ENCODE measurements at regions not wholly inside any gene's neighbourhood (a gene's known extent, or its start where the extent isn't known, plus 50 kb on each side); places are given as distances from the start of the nearest gene placed in this dataset.

DNA sequence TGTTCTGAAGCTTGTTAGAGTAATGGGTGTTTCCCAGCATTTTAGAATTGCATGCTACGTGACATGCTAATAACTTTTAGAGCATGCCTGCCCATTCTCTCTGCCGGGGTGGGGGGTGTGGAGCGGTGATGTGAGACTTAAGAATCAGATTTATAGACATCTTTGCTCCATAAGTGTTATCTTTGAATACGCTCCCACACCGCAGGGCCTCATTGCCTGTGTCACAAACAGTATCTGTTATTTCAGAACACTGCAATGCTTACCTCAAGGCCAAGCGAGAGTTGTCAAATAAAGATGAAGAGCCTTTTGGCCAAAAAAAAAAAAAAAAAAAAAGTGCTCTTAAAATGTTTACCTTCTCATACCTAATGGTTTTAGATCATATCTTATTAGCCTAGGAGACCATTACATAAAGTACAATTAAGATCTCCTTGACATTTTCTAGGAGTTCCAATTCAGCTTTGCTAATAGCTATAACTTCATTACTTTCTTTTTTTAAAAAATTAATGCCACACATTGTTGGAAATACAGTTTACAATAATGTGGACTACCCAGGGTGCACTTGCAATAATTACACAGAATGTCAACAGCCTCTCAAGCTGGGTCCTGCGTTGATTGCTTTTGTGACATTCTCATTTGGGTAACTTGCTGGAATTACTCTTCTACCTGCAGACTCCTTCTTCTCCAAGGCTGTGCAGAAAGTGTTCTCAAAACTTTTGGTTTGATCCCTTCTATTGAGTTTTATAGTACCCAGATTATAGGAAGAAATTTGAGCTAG, 525.3 kb downstream of the KLF12 start:
- TF ChIP-seq, protein P1, sequence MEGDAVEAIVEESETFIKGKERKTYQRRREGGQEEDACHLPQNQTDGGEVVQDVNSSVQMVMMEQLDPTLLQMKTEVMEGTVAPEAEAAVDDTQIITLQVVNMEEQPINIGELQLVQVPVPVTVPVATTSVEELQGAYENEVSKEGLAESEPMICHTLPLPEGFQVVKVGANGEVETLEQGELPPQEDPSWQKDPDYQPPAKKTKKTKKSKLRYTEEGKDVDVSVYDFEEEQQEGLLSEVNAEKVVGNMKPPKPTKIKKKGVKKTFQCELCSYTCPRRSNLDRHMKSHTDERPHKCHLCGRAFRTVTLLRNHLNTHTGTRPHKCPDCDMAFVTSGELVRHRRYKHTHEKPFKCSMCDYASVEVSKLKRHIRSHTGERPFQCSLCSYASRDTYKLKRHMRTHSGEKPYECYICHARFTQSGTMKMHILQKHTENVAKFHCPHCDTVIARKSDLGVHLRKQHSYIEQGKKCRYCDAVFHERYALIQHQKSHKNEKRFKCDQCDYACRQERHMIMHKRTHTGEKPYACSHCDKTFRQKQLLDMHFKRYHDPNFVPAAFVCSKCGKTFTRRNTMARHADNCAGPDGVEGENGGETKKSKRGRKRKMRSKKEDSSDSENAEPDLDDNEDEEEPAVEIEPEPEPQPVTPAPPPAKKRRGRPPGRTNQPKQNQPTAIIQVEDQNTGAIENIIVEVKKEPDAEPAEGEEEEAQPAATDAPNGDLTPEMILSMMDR (IDR thresholded peaks at IDR 0.05), result no peak
- Histone ChIP-seq H3K27me3 (ENCODE audit: insufficient read depth in 3 of 3, low read length in 2 of 3) (no peaks in the 10 kb centered on the region), H3K9me3 (peaks cover 6% of the 10 kb centered on the region), H3K36me3 (ENCODE audit: insufficient read depth in 1 of 2, low read depth in 1 of 2) (no peaks in the 10 kb centered on the region), H3K4me1 (no peaks in the 10 kb centered on the region), H3K4me3 (no peak overlapping the region), H3K27ac (no peak overlapping the region)
- 68 to 78% (median 71%) methylated on average over 7 of the region's 7 CpGs for WGBS, 3 donors
- ATAC-seq, result no peak
- intact Hi-C loops (cut with DNase I), result no loop called here
- DNase-seq, result no peak

DNA sequence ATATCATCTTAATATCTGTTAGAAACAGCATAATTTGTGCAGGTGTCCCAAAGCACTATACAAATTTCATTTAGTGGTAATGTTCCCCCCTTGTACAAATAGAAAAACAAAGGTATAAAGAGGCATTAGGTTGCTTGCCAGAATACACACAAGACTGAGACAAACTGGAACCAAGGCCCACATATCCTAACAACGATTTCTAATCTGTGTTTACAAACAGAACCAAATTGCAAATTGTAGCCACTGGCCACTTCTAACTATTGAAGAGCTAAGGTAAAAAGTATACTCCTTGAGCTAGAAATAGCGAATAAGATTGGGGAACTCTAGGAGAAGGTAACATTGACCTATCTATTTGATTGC, 526.1 kb downstream of the KLF12 start:
- Histone ChIP-seq H3K4me3 (no peak overlapping the region), H3K27me3 (ENCODE audit: insufficient read depth in 3 of 3, low read length in 2 of 3) (no peaks in the 10 kb centered on the region), H3K9me3 (peaks cover 6% of the 10 kb centered on the region), H3K4me1 (no peaks in the 10 kb centered on the region), H3K27ac (no peak overlapping the region), H3K36me3 (ENCODE audit: insufficient read depth in 1 of 2, low read depth in 1 of 2) (no peaks in the 10 kb centered on the region)
- ATAC-seq (no peak), DNase-seq (no peak)
- 77 to 81% (median 77%) methylated on average over 2 of the region's 2 CpGs for whole genome bisulfite sequencing, 3 donors
- TF ChIP-seq, protein P1 (IDR thresholded peaks at IDR 0.05), result no peak
- intact Hi-C loops (cut with DNase I), result no loop called here

DNA sequence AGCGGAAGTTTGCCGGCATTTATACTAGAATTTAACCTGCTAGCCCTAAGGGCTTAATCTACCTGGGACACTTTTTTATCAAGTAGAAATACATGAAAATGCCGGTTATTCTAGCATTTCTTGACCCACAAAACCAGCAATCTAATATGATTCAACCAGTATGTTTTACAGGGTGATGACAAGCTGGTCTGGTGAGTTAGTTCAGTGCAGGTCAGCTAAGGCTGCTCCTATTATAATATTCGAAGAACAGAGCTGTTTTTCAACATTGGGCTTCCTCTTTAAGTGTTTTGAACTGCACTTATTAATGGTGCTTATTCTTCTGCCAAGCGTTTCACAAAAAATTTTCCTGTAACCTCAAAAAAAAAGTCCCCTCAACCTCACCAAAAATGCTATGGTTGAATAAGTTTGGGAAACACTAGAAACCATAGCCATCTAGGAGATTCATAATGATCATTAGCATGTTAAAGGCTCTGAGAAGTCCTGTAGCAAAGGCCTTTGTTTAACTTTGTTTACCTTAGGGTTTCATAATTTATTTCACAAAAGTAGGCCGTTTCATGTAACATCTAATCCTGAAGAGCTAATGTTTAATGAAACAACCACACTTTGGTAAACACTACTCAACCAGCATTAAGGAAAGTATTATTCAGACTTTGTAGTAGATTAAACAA, 526.6 kb downstream of the KLF12 start:
- 77 to 83% (median 79%) methylated on average over 6 of the region's 6 CpGs for WGBS, 3 donors

DNA sequence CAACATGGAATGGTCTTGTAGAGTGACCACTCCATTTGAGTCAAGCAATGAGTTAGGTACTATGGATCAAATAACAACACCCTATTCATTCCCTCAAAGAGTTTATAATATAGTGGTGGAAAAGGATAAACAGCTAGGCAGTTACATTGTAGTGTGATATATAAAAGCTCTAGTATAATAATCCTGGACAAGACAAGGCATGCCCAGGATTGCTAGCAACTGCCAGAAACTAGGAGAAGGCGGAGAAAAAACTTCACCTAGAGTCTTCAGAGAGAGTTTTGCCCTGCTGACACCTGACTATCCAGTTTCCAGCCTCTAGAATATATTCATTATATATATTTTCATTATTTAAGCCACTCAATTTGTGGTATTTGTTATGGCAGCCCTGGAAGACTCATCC, 530.6 kb downstream of the KLF12 start:
- WGBS, 3 donors, result 95 to 100% (median 98%) methylated on average over 1 of the region's 1 CpG
- H3K36me3 ChIP-seq (ENCODE audit: insufficient read depth in 1 of 2, low read depth in 1 of 2), result no peaks in the 10 kb centered on the region
- no peak for ATAC-seq

More for the DNA sequence above, 526.6 kb downstream of the KLF12 start:
- Histone ChIP-seq H3K36me3 (ENCODE audit: insufficient read depth in 1 of 2, low read depth in 1 of 2) (no peaks in the 10 kb centered on the region), H3K27me3 (ENCODE audit: insufficient read depth in 3 of 3, low read length in 2 of 3) (no peaks in the 10 kb centered on the region), H3K4me3 (no peak overlapping the region), H3K4me1 (no peaks in the 10 kb centered on the region), H3K27ac (no peak overlapping the region), H3K9me3 (peaks cover 6% of the 10 kb centered on the region)
- TF ChIP-seq, protein P1 (IDR thresholded peaks at IDR 0.05), result no peak
- ATAC-seq (no peak), DNase-seq (no peak)
- intact Hi-C loops (cut with DNase I), result no loop called here

More for the DNA sequence above, 530.6 kb downstream of the KLF12 start:
- Histone ChIP-seq H3K9me3 (peaks cover 6% of the 10 kb centered on the region), H3K4me3 (no peak overlapping the region), H3K4me1 (no peaks in the 10 kb centered on the region), H3K27ac (no peak overlapping the region), H3K27me3 (ENCODE audit: insufficient read depth in 3 of 3, low read length in 2 of 3) (no peaks in the 10 kb centered on the region)
- no peak for DNase-seq
- intact Hi-C loops (cut with DNase I), result no loop called here
- TF ChIP-seq, protein P1 (IDR thresholded peaks at IDR 0.05), result no peak
